AG09309 (cell line): ENCODE measurements at regions not wholly inside any gene's neighbourhood (a gene's known extent, or its start where the extent isn't known, plus 50 kb on each side); places are given as distances from the start of the nearest gene placed in this dataset.
"Not testable (repeated sequence)": the region's sequence is repeated elsewhere in the genome, so short reads cannot be mapped to it uniquely, and the experiment has no call there.

ENCODE experiments used
- DNase-seq: peaks from one replicate; pipeline ENCODE4 v3.0.0-alpha.2; 2010; ENCODE audit warnings: low read depth
- H3K4me3 ChIP-seq: 2 replicates; pipeline ENCODE4 v1.5.1; 2011; ENCODE audit warnings: mild to moderate bottlenecking, low read depth, low read length, moderate library complexity; ENCODE audit not compliant: control insufficient read depth
- CTCF ChIP-seq: IDR thresholded peaks from 2 replicates; pipeline ENCODE4 v1.5.1; 2011; ENCODE audit warnings: mild to moderate bottlenecking, low read depth, low read length, inconsistent platforms; ENCODE audit not compliant: insufficient read depth, control insufficient read depth; ENCODE audit errors: missing control alignments

DNA sequence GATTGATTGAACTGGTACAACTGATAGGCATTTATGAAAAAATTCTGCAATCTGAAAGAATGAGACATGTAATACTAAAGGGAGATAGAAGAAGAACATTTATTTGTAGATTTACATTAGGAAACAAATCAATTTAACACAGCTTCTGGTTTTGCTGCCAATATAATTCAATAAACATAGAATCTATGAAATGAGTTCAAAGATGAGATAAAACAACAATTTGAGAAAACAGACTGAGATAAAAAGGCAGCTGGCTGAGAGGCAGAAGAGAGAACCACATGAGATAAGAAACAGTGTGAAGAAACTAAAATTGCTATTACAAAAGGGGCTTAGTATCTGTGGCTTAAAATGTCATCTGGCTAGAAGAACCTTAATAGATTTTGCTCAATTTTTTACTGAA lies 176.6 kb downstream of the PYDC2 start:
- H3K4me3 ChIP-seq = no peak overlapping the region
- TF ChIP-seq CTCF = no peak
- DNase-seq = no peak

- no peak overlapping the region for H3K4me3 ChIP-seq
- DNase-seq = no peak
- TF ChIP-seq CTCF = no peak
Measured at GRCh38 chr3:191641789-191642188, 180.8 kb downstream of the PYDC2 start.

DNA sequence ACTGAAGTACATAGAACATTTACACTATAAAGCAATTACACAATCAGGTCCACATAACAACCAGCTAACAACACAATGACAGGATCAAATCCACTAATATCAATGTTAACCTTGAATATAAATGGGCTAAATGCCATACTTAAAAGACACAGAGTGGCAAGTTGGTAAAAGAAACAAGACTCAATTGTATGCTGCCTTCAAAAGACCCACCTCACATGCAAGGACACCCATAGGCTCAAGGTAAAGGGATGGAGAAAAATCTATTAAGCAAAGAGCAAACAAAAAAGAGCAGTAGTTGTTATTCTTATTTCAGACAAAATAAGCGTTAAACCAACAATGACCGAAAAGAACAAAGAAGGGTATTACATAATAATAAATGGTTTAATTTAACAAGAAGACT lies 183.3 kb downstream of the PYDC2 start:
- no peak for TF ChIP-seq CTCF
- DNase-seq = no peak
- H3K4me3 ChIP-seq = no peak overlapping the region

- no peak for DNase-seq
- H3K4me3 ChIP-seq = no peak overlapping the region
- no peak for TF ChIP-seq CTCF
Measured at GRCh38 chr3:191646242-191646641, 185.3 kb downstream of the PYDC2 start.

DNA sequence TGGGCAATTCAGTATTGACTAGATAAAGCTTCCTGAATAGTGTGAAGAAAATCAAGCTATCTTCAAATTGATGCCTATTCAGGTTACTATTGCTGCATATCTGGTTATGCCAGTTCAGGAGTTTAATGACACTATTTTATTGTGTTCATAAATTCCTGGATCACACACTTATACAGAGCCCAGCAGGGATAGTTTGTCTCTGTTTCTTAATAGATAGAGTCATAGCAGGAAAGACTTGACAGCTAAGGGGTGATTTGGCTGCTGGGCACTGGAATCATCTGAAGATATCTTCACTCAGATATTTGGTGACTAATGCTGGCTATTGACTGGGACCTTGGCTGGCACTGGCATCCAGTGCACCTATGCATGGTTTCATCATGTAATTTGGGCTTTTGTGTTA lies 187.8 kb downstream of the PYDC2 start:
- H3K4me3 ChIP-seq = no peak overlapping the region
- no peak for TF ChIP-seq CTCF
- no peak for DNase-seq

DNA sequence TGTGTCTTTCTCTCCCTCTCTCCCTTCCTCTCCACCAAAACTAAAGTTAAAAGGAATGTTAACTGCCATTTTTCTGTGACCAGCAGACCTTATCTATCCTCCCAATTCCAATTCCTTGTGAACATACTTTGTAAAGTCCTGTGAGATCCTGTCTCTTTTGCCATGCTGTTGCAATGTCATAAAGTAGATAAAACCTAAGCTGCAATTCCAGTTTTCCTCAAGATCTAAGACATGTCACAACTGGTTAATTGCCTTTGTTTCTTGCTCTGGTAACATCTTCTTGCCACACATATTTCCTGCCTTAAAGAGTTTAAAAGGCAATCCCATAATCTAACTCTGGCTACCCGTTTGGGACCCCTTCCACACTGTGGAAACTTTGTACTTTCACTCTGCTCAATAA lies 188.7 kb downstream of the PYDC2 start:
- TF ChIP-seq CTCF = no peak
- DNase-seq = no peak
- no peak overlapping the region for H3K4me3 ChIP-seq

DNA sequence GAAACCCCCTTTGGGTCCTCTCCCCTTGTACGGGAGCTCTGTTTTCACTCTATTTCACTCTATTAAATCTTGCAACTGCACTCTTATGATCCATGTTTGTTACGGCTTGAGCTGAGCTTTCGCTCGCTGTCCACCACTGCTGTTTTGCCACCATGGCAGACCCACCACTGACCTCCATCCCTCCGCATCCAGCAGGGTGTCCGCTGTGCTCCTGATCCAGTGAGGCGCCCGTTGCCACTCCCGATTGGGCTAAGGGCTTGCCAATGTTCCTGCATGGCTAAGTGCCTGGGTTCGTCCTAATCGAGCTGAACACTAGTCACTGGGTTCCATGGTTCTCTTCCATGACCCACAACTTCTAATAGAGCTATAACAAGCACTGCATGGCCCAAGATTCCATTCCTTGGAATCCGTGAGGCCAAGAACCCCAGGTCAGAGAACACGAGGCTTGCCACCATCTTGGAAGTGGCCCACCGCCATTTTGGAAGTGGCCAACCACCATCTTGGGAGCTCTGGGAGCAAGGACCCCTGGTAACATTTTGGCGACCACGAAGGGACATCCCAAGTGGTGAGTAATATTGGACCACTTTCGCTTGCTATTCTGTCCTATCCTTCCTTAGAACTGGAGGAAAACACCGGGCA lies 197.9 kb downstream of the PYDC2 start:
- DNase-seq, H3K4me3 ChIP-seq: not testable (repeated sequence)

- H3K4me3 ChIP-seq, DNase-seq: not testable (repeated sequence)
Measured at GRCh38 chr3:191662150-191662549, 201.2 kb downstream of the PYDC2 start.
